ENCODE measurements at regions not wholly inside any gene's neighbourhood (a gene's known extent, or its start where the extent isn't known, plus 50 kb on each side); places are given as distances from the start of the nearest gene placed in this dataset.
A peak's percentile ranks its signal among the peaks of the same experiment; 100 is the strongest.

- TF ChIP-seq ZBTB33 (IDR thresholded peaks at IDR 0.05; ENCODE audit: borderline replicate concordance, low read depth), result no peak
- no peak for TF ChIP-seq USF2 (IDR thresholded peaks at IDR 0.05; ENCODE audit: borderline replicate concordance, low read depth, low read length)
- no peak for TF ChIP-seq MAX (IDR thresholded peaks at IDR 0.05; ENCODE audit: low read depth)
- TF ChIP-seq MEF2A (IDR thresholded peaks at IDR 0.05; ENCODE audit: borderline replicate concordance, low read depth), result no peak; the same call in 1 of the 2 replicates
- no peak for TF ChIP-seq CTCF (IDR thresholded peaks at IDR 0.05)
- TF ChIP-seq FOXM1 (IDR thresholded peaks at IDR 0.05; ENCODE audit: low read depth), result no peak
- peak; percentile 88 for TF ChIP-seq TCF12 (IDR thresholded peaks at IDR 0.05)
Measured at GRCh38 chr1:201721082-201722049, 107.6 kb upstream of the IPO9 start (continued).

GRCh38 chr1:201724039-201724765 lies 104.8 kb upstream of the IPO9 start:
- Histone ChIP-seq H3K4me1 (ENCODE audit: control insufficient read depth in 1 of 2, insufficient read depth in 2 of 2, low read depth in 1 of 2, low read length in 1 of 2) (peaks cover 23 to 54% of the 10 kb centered on the region in 2 experiments), H2AFZ (ENCODE audit: low read depth) (no peak overlapping the region), H4K20me1 (ENCODE audit: insufficient read depth) (no peaks in the 10 kb centered on the region; the same call in 1 of the 2 replicates), H3K27ac (ENCODE audit: low read depth in 2 of 2, low read length in 1 of 2) (peak overlapping the region; percentile 85 to 90), H3K36me3 (replicated peaks in 1 of 2; ENCODE audit: control insufficient read depth in 1 of 2, insufficient read depth in 2 of 2, low read length in 1 of 2) (peaks cover 2 to 35% of the 10 kb centered on the region in 2 experiments), H3K9me3 (no peaks in the 10 kb centered on the region), H3K9me2 (no peaks in the 10 kb centered on the region), H3K9ac (no peak overlapping the region), H3K4me3 (ENCODE audit: low read depth in 2 of 2, low read length in 1 of 2) (no peak overlapping the region), H3K4me2 (peak overlapping the region; percentile 17; the same call in 1 of the 2 replicates), H3F3A (replicated peaks; ENCODE audit: insufficient read depth) (peaks cover 40% of the 10 kb centered on the region), H3K27me3 (ENCODE audit: insufficient read depth) (no peaks in the 10 kb centered on the region), H3K79me2 (ENCODE audit: insufficient read depth) (peaks cover 92% of the 10 kb centered on the region)
- POLR2A ChIA-PET, result no interaction called here
- CTCF ChIA-PET, result interaction anchor here (0.6 to 35.0 kb wide), 11 partner anchors 10 to 211 kb away, joined by 3 to 827 read pairs (median 3); partner anchors contain the start of gene IPO9
- 75% methylated on average over 9 of the region's 9 CpGs for WGBS (ENCODE audit: low lambda C conversion rate)
- DNase-seq, result no peak
- peak; percentile 59 for TF ChIP-seq PBX3 (IDR thresholded peaks at IDR 0.05)
- TF ChIP-seq MXI1 (IDR thresholded peaks at IDR 0.05; ENCODE audit: low read depth, low read length), result no peak
- TF ChIP-seq GATA2 (CRISPR knock-in tag; IDR thresholded peaks at IDR 0.05), result no peak
- no peak for TF ChIP-seq CHD2 (IDR thresholded peaks at IDR 0.05; ENCODE audit: low read length, partially characterized antibody)
- no peak for TF ChIP-seq FOXM1 (IDR thresholded peaks at IDR 0.05; ENCODE audit: low read depth)
- no peak for TF ChIP-seq CTCF (IDR thresholded peaks at IDR 0.05)
- peak; percentile 76; the same call in 1 of the 2 replicates for TF ChIP-seq MEF2A (IDR thresholded peaks at IDR 0.05; ENCODE audit: borderline replicate concordance, low read depth)
- TF ChIP-seq ZBTB33 (IDR thresholded peaks at IDR 0.05; ENCODE audit: borderline replicate concordance, low read depth), result no peak
- TF ChIP-seq SMC3 (IDR thresholded peaks at IDR 0.05; ENCODE audit: low read depth, low read length), result no peak
- TF ChIP-seq MAX (IDR thresholded peaks at IDR 0.05; ENCODE audit: low read depth), result no peak
- no peak for TF ChIP-seq RCOR1 (IDR thresholded peaks at IDR 0.05; ENCODE audit: low read length)
- no peak for TF ChIP-seq NRF1 (IDR thresholded peaks at IDR 0.05; ENCODE audit: low read depth, low read length)
